K562 (cell line): ENCODE measurements at regions not wholly inside any gene's neighbourhood (a gene's known extent, or its start where the extent isn't known, plus 50 kb on each side); places are given as distances from the start of the nearest gene placed in this dataset.

Experiments used
- ATAC-seq: fragments of 200-7000 bp; cut with Tn5 transposase; 3 replicates; pipeline ENCODE4 v1.9.1; 2020; ENCODE audit warnings: moderate library complexity
- BruUV-seq: library from RNA; stranded (reverse); fragments of 400-500 nt; replicated peaks from 2 replicates; lab custom pipeline; 2021; lab: Mats Ljungman, UMichigan
- CTCF ChIA-PET: fragments of 300-600 bp; formaldehyde crosslinking; extraction: SDS; loops from one replicate; lab custom pipeline; 2021; ENCODE audit warnings: low intra/inter-chr PET ratio; lab: Yijun Ruan, JAX
- POLR2A ChIA-PET: fragments of 300-600, 350-650 bp; sonication (Branson Sonifier 250); formaldehyde crosslinking; extraction: SDS; loops from one replicate; lab custom pipeline; 2021; ENCODE audit warnings: antibody characterized with exemption, inconsistent platforms; lab: Yijun Ruan, JAX
- DNase-seq, 4 experiments: peaks; one replicate each; pipeline versions ENCODE4 v3.0.0 to v3.0.0-alpha.2; 2011 to 2018; ENCODE audit warnings: low spot score in 3 of 4, mixed read lengths in 3 of 4; ENCODE audit errors: extremely low read depth in 1 of 4
- FAIRE-seq: peaks from 2 replicates; lab custom pipeline; 2011; peaks lifted over from hg19 to GRCh38; lab: Jason Lieb, UNC
- H2AFZ ChIP-seq: 2 replicates; pipeline ENCODE4 v1.6.0; 2011; ENCODE audit warnings: low read depth, low read length, control low read depth, inconsistent platforms
- H3K27ac ChIP-seq: fragments of 200-600 bp; 3 replicates; pipeline ENCODE4 v1.8.0; 2011; ENCODE audit warnings: low read depth, mild to moderate bottlenecking, control low read depth, inconsistent platforms, low read length, moderate library complexity, mixed read lengths; ENCODE audit errors: extremely low read depth
- H3K27me3 ChIP-seq, 2 experiments: fragments of 300-600 bp in 1 of 2; 2 replicates in 1 of 2; 3 replicates in 1 of 2; pipeline versions ENCODE4 v1.6.0 to v1.8.0; 2011; ENCODE audit warnings: inconsistent platforms in 2 of 2, low read length in 2 of 2, mild to moderate bottlenecking in 1 of 2, mixed read lengths in 1 of 2, moderate library complexity in 1 of 2; ENCODE audit not compliant: control insufficient read depth in 2 of 2, insufficient read depth in 2 of 2
- H3K36me3 ChIP-seq: fragments of 300-600 bp; 3 replicates; pipeline ENCODE4 v1.8.0; 2011; ENCODE audit warnings: mild to moderate bottlenecking, low read length, inconsistent platforms; ENCODE audit not compliant: control insufficient read depth, insufficient read depth
- H3K4me1 ChIP-seq, 2 experiments: fragments of 200-600 bp in 1 of 2; replicated peaks in 1 of 2; 2 replicates in 1 of 2; 3 replicates in 1 of 2; pipeline versions ENCODE4 v1.5.1 to v1.8.0; 2011; ENCODE audit warnings: inconsistent platforms in 2 of 2, low read length in 2 of 2, mild to moderate bottlenecking in 1 of 2, mixed read lengths in 1 of 2, moderate library complexity in 1 of 2; ENCODE audit not compliant: control insufficient read depth in 2 of 2, insufficient read depth in 2 of 2
- H3K4me2 ChIP-seq: 2 replicates; pipeline ENCODE4 v1.6.1; 2011; ENCODE audit warnings: low read length, control low read depth, inconsistent platforms, mixed read lengths; ENCODE audit not compliant: insufficient read depth
- H3K4me3 ChIP-seq: fragments of 200-600 bp; sonication (generic), shearing (Covaris generic); 2 replicates; pipeline ENCODE4 v1.5.1; 2016; ENCODE audit warnings: control low read depth, inconsistent platforms
- H3K79me2 ChIP-seq: fragments of 200-600 bp; 3 replicates; pipeline ENCODE4 v1.8.0; 2011; ENCODE audit warnings: low read length, inconsistent platforms; ENCODE audit not compliant: control insufficient read depth, insufficient read depth
- H3K9ac ChIP-seq, 2 experiments: 2 replicates each; pipeline versions ENCODE4 v1.6.0 to v1.6.1; 2011; ENCODE audit warnings: low read depth in 2 of 2, low read length in 2 of 2, control low read depth in 1 of 2, inconsistent platforms in 1 of 2, mild to moderate bottlenecking in 1 of 2, mixed read lengths in 1 of 2; ENCODE audit not compliant: insufficient read depth in 1 of 2
- H3K9me1 ChIP-seq: one replicate; pipeline ENCODE4 v1.6.0; 2011; ENCODE audit warnings: inconsistent platforms, mild to moderate bottlenecking, low read length, moderate library complexity; ENCODE audit not compliant: control insufficient read depth, insufficient read depth
- H3K9me3 ChIP-seq: replicated peaks from 2 replicates; pipeline ENCODE4 v1.5.1; 2011; ENCODE audit warnings: low read depth, low read length, inconsistent platforms; ENCODE audit not compliant: control insufficient read depth, insufficient read depth
- H4K20me1 ChIP-seq: replicated peaks from 2 replicates; pipeline ENCODE4 v1.6.1; 2011; ENCODE audit warnings: low read length, inconsistent platforms, mixed read lengths; ENCODE audit not compliant: control insufficient read depth, insufficient read depth
- BCOR ChIP-seq: fragments of 450-650 bp; IDR thresholded peaks from 2 replicates; pipeline ENCODE4 v1.6.1; 2016
- BDP1 ChIP-seq: IDR thresholded peaks from 3 replicates; pipeline ENCODE4 v1.6.1; 2011; ENCODE audit not compliant: insufficient read length, insufficient read depth
- CBFA2T2 ChIP-seq: fragments of 450-650 bp; conservative IDR thresholded peaks from 2 replicates; pipeline ENCODE4 v1.6.1; 2017; ENCODE audit warnings: mild to moderate bottlenecking
- CEBPB ChIP-seq: fragments of 450-650 bp; IDR thresholded peaks from 2 replicates; pipeline ENCODE4 v1.6.1; 2016; ENCODE audit warnings: missing genetic modification characterization, missing compliant biosample characterization
- CEBPG ChIP-seq, 3 experiments: fragments of 200-800 bp in 1 of 3; sonication (Bioruptor generic) in 1 of 3; sonication (generic) in 1 of 3; formaldehyde crosslinking in 1 of 3; IDR thresholded peaks in 2 of 3; conservative IDR thresholded peaks in 1 of 3; 2 replicates each; pipeline versions ENCODE4 v1.6.1 to v1.8.0; 2016 to 2022; ENCODE audit warnings: missing compliant biosample characterization in 2 of 3, missing genetic modification characterization in 2 of 3, mild to moderate bottlenecking in 1 of 3, missing genetic modification reagents in 1 of 3
- CREBBP ChIP-seq: IDR thresholded peaks from one replicate; pipeline ENCODE4 v1.6.1; 2012; ENCODE audit warnings: low read depth, mild to moderate bottlenecking, control low read depth, inconsistent platforms, low read length
- FOXM1 ChIP-seq, 2 experiments: fragments of 450-650 bp in 1 of 2; sonication (generic) in 1 of 2; formaldehyde crosslinking in 1 of 2; IDR thresholded peaks; 2 replicates each; pipeline versions ENCODE4 v1.6.1 to v1.9.0; 2017 to 2022; ENCODE audit warnings: low read depth in 2 of 2, mild to moderate bottlenecking in 2 of 2, missing genetic modification reagents in 1 of 2, moderate library complexity in 1 of 2
- KLF1 ChIP-seq: fragments of 450-650 bp; IDR thresholded peaks from 2 replicates; pipeline ENCODE4 v1.6.1; 2016; ENCODE audit warnings: missing genetic modification characterization, missing compliant biosample characterization
- NFIX ChIP-seq: fragments of 250-450 bp; sonication (Bioruptor Pico); IDR thresholded peaks from 2 replicates; pipeline ENCODE4 v1.4.0; 2020; ENCODE audit warnings: low read depth, mild to moderate bottlenecking, moderate library complexity
- SAFB ChIP-seq: fragments of 200-400 bp; formaldehyde crosslinking; IDR thresholded peaks from 2 replicates; pipeline ENCODE4 v1.6.1; 2017; ENCODE audit warnings: low read depth, low read length, borderline replicate concordance
- SREBF1 ChIP-seq: fragments of 150-350 bp; IDR thresholded peaks from 2 replicates; pipeline ENCODE4 v1.6.1; 2014; ENCODE audit warnings: antibody characterized with exemption, low read depth, low read length, borderline replicate concordance
- TEAD2 ChIP-seq: fragments of 450-650 bp; IDR thresholded peaks from 2 replicates; pipeline ENCODE4 v1.6.1; 2016; ENCODE audit warnings: missing genetic modification characterization, control low read depth, missing compliant biosample characterization
- ZKSCAN3 ChIP-seq: fragments of 250-450 bp; sonication (Bioruptor Pico); IDR thresholded peaks from 2 replicates; pipeline ENCODE4 v1.4.0; 2020
- WGBS: fragments of 100-300 bp; shearing (Covaris generic); methylation state at CpG from one replicate; pipeline ENCODE4 v1.1.6; 2016; ENCODE audit warnings: low coverage, mixed read lengths; ENCODE audit not compliant: insufficient coverage; ENCODE audit errors: missing lambda C conversion rate; 5-methylcytosine and 5-hydroxymethylcytosine counted together
- in situ Hi-C: fragments of 300-500 bp; cut with MboI; formaldehyde crosslinking; loops from 4 replicates; pipeline ENCODE4 v1.15.0; 2018; ENCODE audit warnings: inconsistent platforms, mixed read lengths
- intact Hi-C: fragments of 100-400 bp; cut with micrococcal nuclease; formaldehyde crosslinking; loops from 2 replicates; pipeline ENCODE4 v1.14.2; 2022

DNA sequence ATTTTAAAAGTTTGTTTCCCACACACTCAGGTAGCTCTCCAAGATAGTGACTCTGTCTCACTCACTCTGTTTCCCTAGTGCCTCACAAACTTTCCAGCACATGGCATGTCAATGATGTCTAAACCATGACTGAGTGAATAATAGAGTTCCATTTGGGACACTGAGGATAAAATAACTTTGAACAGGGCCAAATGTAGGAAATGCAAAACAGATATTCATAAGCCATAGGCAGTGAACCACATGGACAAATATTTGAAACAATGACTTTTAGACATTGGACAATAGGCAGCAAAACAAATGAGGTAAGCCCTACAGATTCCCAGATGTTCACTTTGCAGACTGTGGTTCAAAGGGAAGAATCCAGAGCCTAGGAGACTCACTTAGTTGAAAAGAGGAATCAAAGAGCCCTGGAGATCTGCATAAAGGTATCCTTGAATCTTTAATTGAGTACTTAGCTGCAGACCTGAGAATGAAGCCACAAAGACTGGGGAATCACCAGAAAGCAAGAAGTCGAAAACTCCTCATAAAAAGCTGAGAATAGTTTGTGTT, 173.3 kb downstream of the FAM76B start:
- ChIA-PET POLR2A (no interaction called here), CTCF (interaction anchor here (0.7 kb wide), 1 partner anchor 119 kb away, joined by 4 read pairs; no protein-coding TSS in a partner anchor)
- Histone ChIP-seq H3K4me2 (no peak overlapping the region), H3K36me3 (no peaks in the 10 kb centered on the region), H2AFZ (no peak overlapping the region), H3K27ac (no peak overlapping the region), H3K9me3 (no peaks in the 10 kb centered on the region), H4K20me1 (no peaks in the 10 kb centered on the region), H3K4me3 (no peak overlapping the region), H3K79me2 (no peaks in the 10 kb centered on the region), H3K9ac (no peak overlapping the region), H3K27me3 (no peaks in the 10 kb centered on the region), H3K9me1 (no peaks in the 10 kb centered on the region), H3K4me1 (no peaks in the 10 kb centered on the region)
- WGBS = 6% methylated on average over 1 of the region's 1 CpG
- FAIRE-seq = no peak
- TF ChIP-seq CREBBP (no peak), SAFB (no peak), TEAD2 (tag) (no peak), BCOR (no peak), BDP1 (no peak), CBFA2T2 (no peak)
- in situ Hi-C loops (no loop called here), intact Hi-C loops (no loop called here)
- DNase-seq = no peak
- BruUV-seq = no TSS peak
- ATAC-seq = no peak

DNA sequence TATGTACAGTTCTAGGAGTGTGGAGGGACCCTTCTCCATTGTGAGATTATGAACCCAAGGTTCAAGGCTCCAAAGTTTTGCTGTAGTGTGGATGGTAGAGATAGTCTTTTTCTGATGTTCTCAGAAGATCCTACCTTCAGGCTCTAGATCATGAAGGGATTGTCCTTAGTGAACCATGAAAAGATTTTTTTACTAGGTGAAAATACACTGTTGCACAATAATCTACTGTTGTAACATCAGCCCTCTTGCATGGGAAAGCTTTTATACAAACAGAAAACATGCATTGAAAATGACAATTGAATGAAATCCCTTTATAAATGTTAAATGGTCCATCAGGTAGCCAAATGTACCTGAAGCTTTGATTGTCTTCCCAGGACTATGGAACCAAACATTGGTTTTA, 177.8 kb downstream of the FAM76B start:
- ATAC-seq = no peak
- Histone ChIP-seq H4K20me1 (no peaks in the 10 kb centered on the region), H3K4me2 (no peak overlapping the region), H3K79me2 (no peaks in the 10 kb centered on the region), H3K27ac (no peak overlapping the region), H2AFZ (no peak overlapping the region), H3K4me1 (no peaks in the 10 kb centered on the region), H3K27me3 (no peaks in the 10 kb centered on the region), H3K4me3 (no peak overlapping the region), H3K9me1 (no peaks in the 10 kb centered on the region), H3K36me3 (no peaks in the 10 kb centered on the region), H3K9ac (no peak overlapping the region), H3K9me3 (no peaks in the 10 kb centered on the region)
- CTCF ChIA-PET = no interaction called here
- BruUV-seq = no TSS peak
- TF ChIP-seq ZKSCAN3 (no peak), NFIX (CRISPR knock-in tag) (no peak), KLF1 (tag) (no peak), CEBPG (CRISPR knock-in tag; IDR thresholded peaks at IDR 0.05) (no peak), CEBPG (tag; conservative IDR thresholded peaks at IDR 0.05 in 1 of 2, IDR thresholded peaks at IDR 0.05 in 1 of 2) (peak; percentile 29 to 51; a peak in 2 of 4 replicates), SREBF1 (no peak), CEBPB (tag) (peak; percentile 68), FOXM1 (IDR thresholded peaks at IDR 0.05; ENCODE audit: low read depth) (no peak), FOXM1 (CRISPR knock-in tag; IDR thresholded peaks at IDR 0.05; ENCODE audit: low read depth) (no peak)
- no peak for FAIRE-seq
- intact Hi-C loops (no loop called here), in situ Hi-C loops (no loop called here)
- POLR2A ChIA-PET = interaction anchor here (1.0 kb wide), 1 partner anchor 12 kb away, joined by 3 read pairs; no protein-coding TSS in a partner anchor
- no peak for DNase-seq
